WI38 (cell line): ENCODE measurements at regions not wholly inside any gene's neighbourhood (a gene's known extent, or its start where the extent isn't known, plus 50 kb on each side); places are given as distances from the start of the nearest gene placed in this dataset.

Experiments
- H3K4me3 ChIP-seq: 2 replicates; pipeline ENCODE4 v1.5.1; 2011; ENCODE audit warnings: low read depth, mild to moderate bottlenecking, control low read depth, low read length
- CTCF ChIP-seq: IDR thresholded peaks from 2 replicates; pipeline ENCODE4 v1.5.1; 2012; ENCODE audit warnings: low read depth, mild to moderate bottlenecking, control low read depth, low read length

- TF ChIP-seq CTCF, result no peak
These were observed 629.2 kb upstream of the USP24 start for GRCh38 chr1:55844322-55844721.

GRCh38 chr1:55839626-55840025 lies 624.5 kb upstream of the USP24 start:
- H3K4me3 ChIP-seq, result no peak overlapping the region
- TF ChIP-seq CTCF, result no peak

More at GRCh38 chr1:55844322-55844721, 629.2 kb upstream of the USP24 start:
- no peak overlapping the region for H3K4me3 ChIP-seq

GRCh38 chr1:55839221-55839620 lies 624.1 kb upstream of the USP24 start:
- no peak for TF ChIP-seq CTCF
- no peak overlapping the region for H3K4me3 ChIP-seq

- no peak for TF ChIP-seq CTCF
- no peak overlapping the region for H3K4me3 ChIP-seq
These were observed 620.9 kb upstream of the USP24 start for GRCh38 chr1:55836086-55836485.

- H3K4me3 ChIP-seq, result no peak overlapping the region
- no peak for TF ChIP-seq CTCF
These were observed 618.4 kb upstream of the USP24 start for GRCh38 chr1:55833529-55834091.

- H3K4me3 ChIP-seq, result no peak overlapping the region
- no peak for TF ChIP-seq CTCF
These were observed 616.6 kb upstream of the USP24 start for GRCh38 chr1:55831759-55832158.

- no peak for TF ChIP-seq CTCF
- no peak overlapping the region for H3K4me3 ChIP-seq
These were observed 612.9 kb upstream of the USP24 start for GRCh38 chr1:55828044-55828443.
